ENCODE measurements at regions not wholly inside any gene's neighbourhood (a gene's known extent, or its start where the extent isn't known, plus 50 kb on each side); places are given as distances from the start of the nearest gene placed in this dataset.

GRCh38 chr7:131974671-131975070 is 418.2 kb upstream of the PODXL start (continued):
- TF ChIP-seq CREB3 (tag; conservative IDR thresholded peaks at IDR 0.05; ENCODE audit: low read depth) (no peak), ZNF644 (tag; IDR thresholded peaks at IDR 0.05; ENCODE audit: low read depth) (no peak), SREBF2 (CRISPR knock-in tag; IDR thresholded peaks at IDR 0.05) (no peak)

GRCh38 chr7:131972251-131972650 is 415.8 kb upstream of the PODXL start:
- TF ChIP-seq, protein P1, sequence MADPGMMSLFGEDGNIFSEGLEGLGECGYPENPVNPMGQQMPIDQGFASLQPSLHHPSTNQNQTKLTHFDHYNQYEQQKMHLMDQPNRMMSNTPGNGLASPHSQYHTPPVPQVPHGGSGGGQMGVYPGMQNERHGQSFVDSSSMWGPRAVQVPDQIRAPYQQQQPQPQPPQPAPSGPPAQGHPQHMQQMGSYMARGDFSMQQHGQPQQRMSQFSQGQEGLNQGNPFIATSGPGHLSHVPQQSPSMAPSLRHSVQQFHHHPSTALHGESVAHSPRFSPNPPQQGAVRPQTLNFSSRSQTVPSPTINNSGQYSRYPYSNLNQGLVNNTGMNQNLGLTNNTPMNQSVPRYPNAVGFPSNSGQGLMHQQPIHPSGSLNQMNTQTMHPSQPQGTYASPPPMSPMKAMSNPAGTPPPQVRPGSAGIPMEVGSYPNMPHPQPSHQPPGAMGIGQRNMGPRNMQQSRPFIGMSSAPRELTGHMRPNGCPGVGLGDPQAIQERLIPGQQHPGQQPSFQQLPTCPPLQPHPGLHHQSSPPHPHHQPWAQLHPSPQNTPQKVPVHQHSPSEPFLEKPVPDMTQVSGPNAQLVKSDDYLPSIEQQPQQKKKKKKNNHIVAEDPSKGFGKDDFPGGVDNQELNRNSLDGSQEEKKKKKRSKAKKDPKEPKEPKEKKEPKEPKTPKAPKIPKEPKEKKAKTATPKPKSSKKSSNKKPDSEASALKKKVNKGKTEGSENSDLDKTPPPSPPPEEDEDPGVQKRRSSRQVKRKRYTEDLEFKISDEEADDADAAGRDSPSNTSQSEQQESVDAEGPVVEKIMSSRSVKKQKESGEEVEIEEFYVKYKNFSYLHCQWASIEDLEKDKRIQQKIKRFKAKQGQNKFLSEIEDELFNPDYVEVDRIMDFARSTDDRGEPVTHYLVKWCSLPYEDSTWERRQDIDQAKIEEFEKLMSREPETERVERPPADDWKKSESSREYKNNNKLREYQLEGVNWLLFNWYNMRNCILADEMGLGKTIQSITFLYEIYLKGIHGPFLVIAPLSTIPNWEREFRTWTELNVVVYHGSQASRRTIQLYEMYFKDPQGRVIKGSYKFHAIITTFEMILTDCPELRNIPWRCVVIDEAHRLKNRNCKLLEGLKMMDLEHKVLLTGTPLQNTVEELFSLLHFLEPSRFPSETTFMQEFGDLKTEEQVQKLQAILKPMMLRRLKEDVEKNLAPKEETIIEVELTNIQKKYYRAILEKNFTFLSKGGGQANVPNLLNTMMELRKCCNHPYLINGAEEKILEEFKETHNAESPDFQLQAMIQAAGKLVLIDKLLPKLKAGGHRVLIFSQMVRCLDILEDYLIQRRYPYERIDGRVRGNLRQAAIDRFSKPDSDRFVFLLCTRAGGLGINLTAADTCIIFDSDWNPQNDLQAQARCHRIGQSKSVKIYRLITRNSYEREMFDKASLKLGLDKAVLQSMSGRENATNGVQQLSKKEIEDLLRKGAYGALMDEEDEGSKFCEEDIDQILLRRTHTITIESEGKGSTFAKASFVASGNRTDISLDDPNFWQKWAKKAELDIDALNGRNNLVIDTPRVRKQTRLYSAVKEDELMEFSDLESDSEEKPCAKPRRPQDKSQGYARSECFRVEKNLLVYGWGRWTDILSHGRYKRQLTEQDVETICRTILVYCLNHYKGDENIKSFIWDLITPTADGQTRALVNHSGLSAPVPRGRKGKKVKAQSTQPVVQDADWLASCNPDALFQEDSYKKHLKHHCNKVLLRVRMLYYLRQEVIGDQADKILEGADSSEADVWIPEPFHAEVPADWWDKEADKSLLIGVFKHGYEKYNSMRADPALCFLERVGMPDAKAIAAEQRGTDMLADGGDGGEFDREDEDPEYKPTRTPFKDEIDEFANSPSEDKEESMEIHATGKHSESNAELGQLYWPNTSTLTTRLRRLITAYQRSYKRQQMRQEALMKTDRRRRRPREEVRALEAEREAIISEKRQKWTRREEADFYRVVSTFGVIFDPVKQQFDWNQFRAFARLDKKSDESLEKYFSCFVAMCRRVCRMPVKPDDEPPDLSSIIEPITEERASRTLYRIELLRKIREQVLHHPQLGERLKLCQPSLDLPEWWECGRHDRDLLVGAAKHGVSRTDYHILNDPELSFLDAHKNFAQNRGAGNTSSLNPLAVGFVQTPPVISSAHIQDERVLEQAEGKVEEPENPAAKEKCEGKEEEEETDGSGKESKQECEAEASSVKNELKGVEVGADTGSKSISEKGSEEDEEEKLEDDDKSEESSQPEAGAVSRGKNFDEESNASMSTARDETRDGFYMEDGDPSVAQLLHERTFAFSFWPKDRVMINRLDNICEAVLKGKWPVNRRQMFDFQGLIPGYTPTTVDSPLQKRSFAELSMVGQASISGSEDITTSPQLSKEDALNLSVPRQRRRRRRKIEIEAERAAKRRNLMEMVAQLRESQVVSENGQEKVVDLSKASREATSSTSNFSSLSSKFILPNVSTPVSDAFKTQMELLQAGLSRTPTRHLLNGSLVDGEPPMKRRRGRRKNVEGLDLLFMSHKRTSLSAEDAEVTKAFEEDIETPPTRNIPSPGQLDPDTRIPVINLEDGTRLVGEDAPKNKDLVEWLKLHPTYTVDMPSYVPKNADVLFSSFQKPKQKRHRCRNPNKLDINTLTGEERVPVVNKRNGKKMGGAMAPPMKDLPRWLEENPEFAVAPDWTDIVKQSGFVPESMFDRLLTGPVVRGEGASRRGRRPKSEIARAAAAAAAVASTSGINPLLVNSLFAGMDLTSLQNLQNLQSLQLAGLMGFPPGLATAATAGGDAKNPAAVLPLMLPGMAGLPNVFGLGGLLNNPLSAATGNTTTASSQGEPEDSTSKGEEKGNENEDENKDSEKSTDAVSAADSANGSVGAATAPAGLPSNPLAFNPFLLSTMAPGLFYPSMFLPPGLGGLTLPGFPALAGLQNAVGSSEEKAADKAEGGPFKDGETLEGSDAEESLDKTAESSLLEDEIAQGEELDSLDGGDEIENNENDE (IDR thresholded peaks at IDR 0.05; ENCODE audit: low read depth, low read length), result no peak
- no peak for TF ChIP-seq ZNF324 (CRISPR knock-in tag; IDR thresholded peaks at IDR 0.05)
- no peak for DNase-seq (ENCODE audit: extremely low read depth in 1 of 4, low spot score in 3 of 4)
- Histone ChIP-seq H3K27ac (ENCODE audit: extremely low read depth, low read depth, low read length) (no peak overlapping the region), H3K4me2 (ENCODE audit: insufficient read depth, low read length) (no peak overlapping the region), H3K9me1 (ENCODE audit: control insufficient read depth, insufficient read depth, low read length) (no peaks in the 10 kb centered on the region), H3K9me3 (replicated peaks; ENCODE audit: control insufficient read depth, insufficient read depth, low read depth, low read length) (no peaks in the 10 kb centered on the region), H3K27me3 (ENCODE audit: control insufficient read depth in 2 of 2, insufficient read depth in 2 of 2, low read length in 2 of 2) (no peaks in the 10 kb centered on the region), H3K4me1 (replicated peaks in 1 of 2; ENCODE audit: control insufficient read depth in 2 of 2, insufficient read depth in 2 of 2, low read length in 2 of 2) (no peaks in the 10 kb centered on the region), H3K79me2 (ENCODE audit: control insufficient read depth, insufficient read depth, low read length) (no peaks in the 10 kb centered on the region), H3K36me3 (ENCODE audit: control insufficient read depth, insufficient read depth, low read length) (no peaks in the 10 kb centered on the region), H4K20me1 (replicated peaks; ENCODE audit: control insufficient read depth, insufficient read depth, low read length) (no peaks in the 10 kb centered on the region), H2AFZ (ENCODE audit: low read depth, low read length) (no peak overlapping the region), H3K9ac (ENCODE audit: insufficient read depth in 1 of 2, low read depth in 2 of 2, low read length in 2 of 2) (no peak overlapping the region), H3K4me3 (no peak overlapping the region)
- no peak for ATAC-seq
- intact Hi-C loops (cut with micrococcal nuclease), result no loop called here
- no peak for FAIRE-seq
- 3% methylated on average over 2 of the region's 2 CpGs for WGBS (ENCODE audit: insufficient coverage, low coverage, missing lambda C conversion rate)
- CTCF ChIA-PET (ENCODE audit: low intra/inter-chr PET ratio), result no interaction called here
- no TSS peak for BruUV-seq (replicated peaks)
- POLR2A ChIA-PET, result interaction anchor here (0.7 kb wide), 1 partner anchor 19 kb away, joined by 3 read pairs; no protein-coding TSS in a partner anchor
- in situ Hi-C loops (cut with MboI), result no loop called here
